ENCODE measurements at regions not wholly inside any gene's neighbourhood (a gene's known extent, or its start where the extent isn't known, plus 50 kb on each side); places are given as distances from the start of the nearest gene placed in this dataset.

DNA sequence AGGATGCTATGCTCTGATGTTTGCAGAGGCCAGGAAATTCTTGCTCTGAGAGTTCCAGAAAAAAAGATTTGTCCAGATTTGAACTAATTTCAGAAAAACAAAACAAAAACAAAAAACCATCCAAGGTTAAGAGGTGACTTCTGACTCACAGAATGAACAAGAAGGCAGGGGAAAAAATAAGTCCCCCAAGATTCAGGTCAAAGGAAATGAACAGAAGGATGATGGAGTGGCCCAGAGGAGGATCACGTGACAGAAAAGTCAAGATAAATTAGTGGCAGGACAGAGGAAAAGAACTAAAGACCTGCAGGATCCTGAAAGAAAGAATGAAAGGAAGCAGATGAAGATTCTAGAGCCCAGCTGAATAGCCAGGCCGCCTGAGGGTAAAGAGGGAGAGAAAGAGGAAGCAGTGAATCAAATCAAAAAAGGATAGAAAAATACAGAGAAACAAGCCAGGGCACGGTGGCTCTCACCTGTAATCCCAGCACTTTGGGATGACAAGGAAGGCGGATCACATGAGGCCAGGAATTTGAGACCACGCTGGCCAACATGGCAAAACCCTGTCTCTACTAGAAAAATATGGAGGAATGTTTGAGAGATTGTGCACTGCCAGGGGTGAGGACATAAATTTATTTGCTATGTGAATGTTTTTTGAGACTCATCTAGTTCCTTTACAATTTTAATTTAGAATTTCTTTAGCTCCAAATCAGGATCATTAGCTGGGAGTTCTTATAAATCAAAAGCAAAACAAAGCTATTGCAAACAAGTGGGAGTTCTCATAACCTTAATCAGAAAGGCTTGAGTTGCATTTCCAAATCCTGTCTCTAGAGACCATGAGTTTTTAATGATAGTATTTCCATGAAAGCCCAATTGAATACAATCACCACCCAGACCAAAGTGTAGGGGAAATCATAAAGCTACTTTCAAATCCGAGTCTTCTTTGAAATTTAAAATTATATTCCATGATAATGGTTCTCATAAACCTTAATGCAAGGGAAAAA is 217.1 kb upstream of the PLEKHG7 start:
- H3K36me3 Mint-ChIP-seq (ENCODE audit: low read depth), result no peaks in the 10 kb centered on the region
- H3K4me3 Mint-ChIP-seq, result no peak overlapping the region
- H3K27me3 Mint-ChIP-seq (ENCODE audit: low read depth), result no peaks in the 10 kb centered on the region
- peaks cover 25% of the 10 kb centered on the region for H3K4me1 Mint-ChIP-seq (ENCODE audit: low read depth)
- CTCF ChIA-PET, result interaction anchor here (0.5 to 2.2 kb wide), 5 partner anchors 9 to 202 kb away, joined by 3 to 7 read pairs (median 3); no protein-coding TSS in a partner anchor
- no peak for DNase-seq
- intact Hi-C loops (cut with micrococcal nuclease), result loop anchor here (1.0 kb wide), 1 partner anchor 15 kb away; no protein-coding TSS in a partner anchor
- H3K27ac Mint-ChIP-seq, result peak overlapping the region; percentile 32
- H3K9me3 Mint-ChIP-seq, result no peaks in the 10 kb centered on the region

DNA sequence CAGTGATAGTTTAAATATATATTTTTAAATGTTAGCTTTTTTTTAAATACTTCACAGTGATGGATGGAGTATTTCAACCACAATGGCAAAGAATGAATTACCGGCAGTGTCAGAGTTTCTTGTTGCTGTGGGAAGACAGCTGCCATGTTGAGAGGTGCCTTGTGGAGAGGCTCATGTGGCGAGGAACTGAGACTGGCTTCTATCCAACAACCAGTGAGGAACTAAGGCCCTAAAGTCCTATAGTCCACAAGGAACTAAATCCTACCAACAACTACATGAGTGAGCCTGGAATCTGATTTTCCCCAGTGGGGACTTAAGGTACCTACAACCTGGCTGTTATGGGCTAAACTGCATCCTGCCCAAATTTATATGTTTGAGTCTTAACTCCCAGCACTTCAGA is 220.2 kb upstream of the PLEKHG7 start:
- CTCF ChIA-PET, result no interaction called here
- H3K36me3 Mint-ChIP-seq (ENCODE audit: low read depth), result no peaks in the 10 kb centered on the region
- no peaks in the 10 kb centered on the region for H3K9me3 Mint-ChIP-seq
- H3K27ac Mint-ChIP-seq, result no peak overlapping the region
- DNase-seq, result no peak
- H3K27me3 Mint-ChIP-seq (ENCODE audit: low read depth), result no peaks in the 10 kb centered on the region
- no peak overlapping the region for H3K4me3 Mint-ChIP-seq
- peaks cover 24% of the 10 kb centered on the region for H3K4me1 Mint-ChIP-seq (ENCODE audit: low read depth)
- intact Hi-C loops (cut with micrococcal nuclease), result no loop called here

DNA sequence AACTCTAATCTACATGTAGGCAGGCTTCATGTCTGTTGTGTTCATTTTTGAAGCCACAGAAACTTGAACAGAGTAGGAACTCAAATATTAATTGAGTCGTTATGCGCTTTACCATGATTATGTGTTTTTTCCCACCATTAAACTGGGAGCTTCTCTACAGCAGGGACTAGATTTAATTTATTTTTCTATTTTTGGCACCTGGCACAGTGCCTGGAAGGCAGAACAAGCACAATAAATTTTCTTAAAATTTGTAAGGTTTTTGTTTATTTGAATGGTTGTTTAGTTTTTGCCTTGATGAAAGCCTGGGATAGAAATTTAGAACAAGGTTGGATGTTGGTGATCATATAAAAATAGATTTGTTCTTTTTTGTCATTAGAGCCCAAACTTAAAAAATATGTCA is 221.7 kb upstream of the PLEKHG7 start:
- H3K9me3 Mint-ChIP-seq, result no peaks in the 10 kb centered on the region
- intact Hi-C loops (cut with micrococcal nuclease), result no loop called here
- peaks cover 17% of the 10 kb centered on the region for H3K4me1 Mint-ChIP-seq (ENCODE audit: low read depth)
- no peak for DNase-seq
- CTCF ChIA-PET, result no interaction called here
- no peaks in the 10 kb centered on the region for H3K27me3 Mint-ChIP-seq (ENCODE audit: low read depth)
- H3K27ac Mint-ChIP-seq, result no peak overlapping the region
- H3K4me3 Mint-ChIP-seq, result no peak overlapping the region
- H3K36me3 Mint-ChIP-seq (ENCODE audit: low read depth), result peaks cover 4% of the 10 kb centered on the region

DNA sequence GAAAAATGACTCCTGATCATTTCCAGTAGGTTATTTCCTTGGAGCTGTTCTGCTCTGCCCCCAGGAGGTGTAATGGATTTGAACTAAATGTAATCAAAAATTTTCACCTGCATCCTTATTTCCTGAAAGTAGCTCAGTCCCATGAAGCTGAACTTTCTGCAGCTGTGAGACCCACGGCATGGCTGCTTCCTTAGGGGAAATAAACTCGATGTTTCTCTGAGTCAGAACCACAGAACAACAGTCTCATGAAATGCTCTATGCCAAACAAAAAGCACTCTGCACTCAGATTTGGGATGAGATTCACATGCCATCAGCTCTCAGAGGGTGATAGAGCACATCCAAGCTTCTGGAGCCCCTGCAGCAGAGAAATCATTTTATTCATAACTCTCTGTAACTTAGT is 224.1 kb upstream of the PLEKHG7 start:
- no peak for DNase-seq
- Mint-ChIP-seq H3K9me3 (no peaks in the 10 kb centered on the region), H3K27ac (no peak overlapping the region), H3K36me3 (ENCODE audit: low read depth) (peaks cover 4% of the 10 kb centered on the region), H3K4me3 (no peak overlapping the region), H3K27me3 (ENCODE audit: low read depth) (no peaks in the 10 kb centered on the region), H3K4me1 (ENCODE audit: low read depth) (peaks cover 7% of the 10 kb centered on the region)
- intact Hi-C loops (cut with micrococcal nuclease), result no loop called here
- CTCF ChIA-PET, result interaction anchor here (0.7 kb wide), 1 partner anchor 169 kb away, joined by 4 read pairs; no protein-coding TSS in a partner anchor

DNA sequence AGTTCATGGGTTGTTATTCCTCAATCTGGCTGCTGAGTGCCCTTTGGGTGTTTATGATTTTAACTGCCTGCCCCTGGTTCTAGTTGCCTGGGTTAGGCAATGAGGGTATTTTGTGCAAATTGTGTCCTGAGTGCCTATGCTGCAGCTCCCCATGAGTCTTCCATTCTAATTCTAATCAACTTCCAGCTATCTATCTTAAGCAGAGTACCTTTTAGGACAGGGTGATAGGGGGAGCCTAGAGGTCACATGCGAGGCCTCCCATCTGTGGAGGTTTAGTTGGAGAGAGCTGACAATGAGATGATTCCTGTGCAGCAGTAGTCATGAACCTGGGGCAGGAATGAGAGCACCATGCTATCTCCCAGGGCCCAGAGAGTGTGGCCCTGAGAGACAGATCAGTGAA is 225.9 kb upstream of the PLEKHG7 start:
- H3K4me3 Mint-ChIP-seq, result no peak overlapping the region
- peaks cover 4% of the 10 kb centered on the region for H3K36me3 Mint-ChIP-seq (ENCODE audit: low read depth)
- no peak overlapping the region for H3K27ac Mint-ChIP-seq

DNA sequence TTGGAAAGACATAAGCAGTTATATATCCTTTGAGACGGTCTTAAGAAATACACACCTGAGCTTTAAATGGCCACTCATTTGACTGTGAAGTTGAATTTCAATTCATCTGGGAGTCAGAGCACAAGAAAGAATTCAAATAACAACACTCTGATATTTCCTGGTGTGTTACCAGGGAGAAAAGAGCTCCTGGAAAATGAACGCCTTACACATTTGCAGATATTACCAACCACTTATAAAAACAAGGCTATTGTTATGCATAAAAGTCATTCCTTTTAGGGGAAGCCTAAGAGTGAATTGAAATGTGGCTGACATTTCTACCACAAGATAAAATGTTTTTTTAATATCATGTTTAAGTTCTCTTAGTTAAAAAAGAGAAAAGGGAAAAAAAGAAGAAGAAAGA is 229.2 kb upstream of the PLEKHG7 start:
- intact Hi-C loops (cut with micrococcal nuclease), result loop anchor here (5.0 kb wide), 3 partner anchors 256 to 596 kb away; no protein-coding TSS in a partner anchor
- no peak overlapping the region for H3K27ac Mint-ChIP-seq
- H3K9me3 Mint-ChIP-seq, result no peaks in the 10 kb centered on the region
- H3K27me3 Mint-ChIP-seq (ENCODE audit: low read depth), result no peaks in the 10 kb centered on the region
- peaks cover 28% of the 10 kb centered on the region for H3K4me1 Mint-ChIP-seq (ENCODE audit: low read depth)
- H3K36me3 Mint-ChIP-seq (ENCODE audit: low read depth), result peaks cover 4% of the 10 kb centered on the region
- CTCF ChIA-PET, result interaction anchor here (1.2 kb wide), 1 partner anchor 28 kb away, joined by 4 read pairs; no protein-coding TSS in a partner anchor
- H3K4me3 Mint-ChIP-seq, result no peak overlapping the region
- no peak for DNase-seq

More for the DNA sequence above, 225.9 kb upstream of the PLEKHG7 start:
- H3K4me1 Mint-ChIP-seq (ENCODE audit: low read depth), result peaks cover 9% of the 10 kb centered on the region
- intact Hi-C loops (cut with micrococcal nuclease), result no loop called here
- H3K9me3 Mint-ChIP-seq, result no peaks in the 10 kb centered on the region
- DNase-seq, result no peak
- CTCF ChIA-PET, result interaction anchor here (0.7 to 1.8 kb wide), 3 partner anchors 11 to 266 kb away, joined by 3 to 5 read pairs (median 4); no protein-coding TSS in a partner anchor
- no peaks in the 10 kb centered on the region for H3K27me3 Mint-ChIP-seq (ENCODE audit: low read depth)

DNA sequence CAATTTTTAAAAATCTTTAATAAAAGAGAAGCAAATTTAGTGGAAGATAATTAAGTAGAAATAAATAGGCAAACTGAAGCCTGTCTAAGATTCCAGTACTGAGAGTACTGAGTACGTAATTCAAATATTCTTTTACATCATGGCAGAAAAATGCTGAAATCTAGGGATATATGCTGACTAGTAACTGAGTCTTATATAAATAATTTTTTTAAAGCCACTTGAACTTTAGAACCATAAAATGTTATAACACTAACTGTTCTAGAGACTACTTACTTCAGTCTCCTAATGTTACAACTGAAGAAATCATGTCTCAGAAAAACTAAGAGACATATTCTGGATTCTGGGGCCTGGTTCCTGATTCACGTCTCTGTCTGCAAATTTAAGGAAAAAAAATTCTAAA is 230.6 kb upstream of the PLEKHG7 start:
- H3K27me3 Mint-ChIP-seq (ENCODE audit: low read depth), result no peaks in the 10 kb centered on the region
- H3K9me3 Mint-ChIP-seq, result no peaks in the 10 kb centered on the region
- CTCF ChIA-PET, result no interaction called here
- no peak for DNase-seq
- intact Hi-C loops (cut with micrococcal nuclease), result loop anchor here (5.0 kb wide), 3 partner anchors 255 to 595 kb away; no protein-coding TSS in a partner anchor
- peaks cover 40% of the 10 kb centered on the region for H3K4me1 Mint-ChIP-seq (ENCODE audit: low read depth)
- no peak overlapping the region for H3K4me3 Mint-ChIP-seq
- no peak overlapping the region for H3K27ac Mint-ChIP-seq
- H3K36me3 Mint-ChIP-seq (ENCODE audit: low read depth), result peaks cover 4% of the 10 kb centered on the region

DNA sequence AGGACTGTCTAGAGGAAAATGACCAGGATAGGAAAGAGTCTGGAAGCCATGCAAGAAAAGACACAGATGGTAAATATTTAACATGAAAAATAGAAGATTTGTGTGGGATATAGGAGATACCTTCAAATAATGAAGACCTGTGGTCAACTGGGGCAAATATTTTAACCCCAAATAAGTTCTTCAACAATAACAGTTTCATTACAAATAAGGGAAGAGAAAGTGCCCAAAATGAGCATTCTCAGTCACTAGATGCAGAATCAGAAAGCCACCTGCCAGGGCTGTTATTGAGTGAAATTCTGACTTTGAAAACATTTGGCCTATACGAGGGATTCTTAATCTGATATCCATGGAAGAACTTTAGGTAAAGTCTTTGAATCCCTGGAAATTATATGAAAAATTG is 231.2 kb upstream of the PLEKHG7 start:
- H3K27me3 Mint-ChIP-seq (ENCODE audit: low read depth), result no peaks in the 10 kb centered on the region
- H3K36me3 Mint-ChIP-seq (ENCODE audit: low read depth), result peaks cover under 1% of the 10 kb centered on the region
- no peaks in the 10 kb centered on the region for H3K9me3 Mint-ChIP-seq
- peak overlapping the region; percentile 63 for H3K27ac Mint-ChIP-seq
- intact Hi-C loops (cut with micrococcal nuclease), result loop anchor here (2.0 to 5.0 kb wide), 5 partner anchors 39 to 594 kb away; no protein-coding TSS in a partner anchor
- no peak for DNase-seq
- H3K4me1 Mint-ChIP-seq (ENCODE audit: low read depth), result peaks cover 47% of the 10 kb centered on the region
- CTCF ChIA-PET, result no interaction called here
- H3K4me3 Mint-ChIP-seq, result no peak overlapping the region

DNA sequence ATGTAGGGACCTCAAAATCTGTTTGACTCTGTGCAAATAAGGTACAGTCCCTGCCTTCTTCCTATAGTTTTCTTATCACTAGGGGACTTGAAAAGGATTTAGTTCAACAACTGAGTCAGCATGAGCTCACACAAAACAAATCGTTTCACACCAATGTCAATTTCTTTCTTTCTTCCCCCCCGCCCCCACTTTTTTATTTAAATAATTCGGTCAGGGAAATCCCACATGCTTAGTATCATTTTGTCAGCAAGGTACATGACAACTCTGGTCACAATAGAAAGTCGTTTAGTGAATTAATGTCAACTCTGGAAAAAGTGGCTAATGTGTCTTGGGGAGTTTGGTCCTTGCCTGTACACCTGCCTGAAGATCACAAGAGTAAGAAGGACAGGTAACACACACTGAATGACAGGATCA is 232.2 kb upstream of the PLEKHG7 start:
- CTCF ChIA-PET, result no interaction called here
- Mint-ChIP-seq H3K27me3 (ENCODE audit: low read depth) (no peaks in the 10 kb centered on the region), H3K27ac (peak overlapping the region; percentile 89), H3K4me3 (no peak overlapping the region), H3K4me1 (ENCODE audit: low read depth) (peaks cover 49% of the 10 kb centered on the region), H3K9me3 (no peaks in the 10 kb centered on the region), H3K36me3 (ENCODE audit: low read depth) (no peaks in the 10 kb centered on the region)
- intact Hi-C loops (cut with micrococcal nuclease), result loop anchor here (1.0 to 5.0 kb wide), 17 partner anchors 15 to 691 kb away; no protein-coding TSS in a partner anchor
- DNase-seq, result peak; percentile 78

DNA sequence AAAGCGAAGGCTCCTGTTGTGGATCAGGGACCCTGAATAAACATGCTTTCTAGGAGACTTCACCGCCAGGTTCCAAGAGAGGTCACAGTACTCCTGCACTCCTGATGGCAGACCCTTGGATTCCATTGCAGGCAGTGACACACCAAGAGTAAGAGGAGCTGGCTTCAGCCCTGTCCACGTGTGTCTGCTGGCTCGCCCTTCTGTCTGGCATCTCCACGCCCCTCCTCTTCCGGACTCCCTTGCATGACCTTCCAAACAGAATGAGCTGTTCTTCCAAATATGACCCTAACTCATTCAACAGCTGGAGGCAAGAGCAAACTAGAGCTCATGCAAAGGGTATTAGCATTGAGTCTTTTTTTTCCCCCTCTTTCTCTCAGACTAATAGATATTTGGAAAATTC is 233.0 kb upstream of the PLEKHG7 start:
- no peak for DNase-seq
- intact Hi-C loops (cut with micrococcal nuclease), result loop anchor here (1.0 to 5.0 kb wide), 17 partner anchors 15 to 691 kb away; no protein-coding TSS in a partner anchor
- Mint-ChIP-seq H3K4me3 (no peak overlapping the region), H3K9me3 (no peaks in the 10 kb centered on the region), H3K27me3 (ENCODE audit: low read depth) (no peaks in the 10 kb centered on the region), H3K27ac (peak overlapping the region; percentile 89), H3K4me1 (ENCODE audit: low read depth) (peaks cover 49% of the 10 kb centered on the region), H3K36me3 (ENCODE audit: low read depth) (no peaks in the 10 kb centered on the region)
- CTCF ChIA-PET, result interaction anchor here (1.0 kb wide), 1 partner anchor 33 kb away, joined by 4 read pairs; no protein-coding TSS in a partner anchor

DNA sequence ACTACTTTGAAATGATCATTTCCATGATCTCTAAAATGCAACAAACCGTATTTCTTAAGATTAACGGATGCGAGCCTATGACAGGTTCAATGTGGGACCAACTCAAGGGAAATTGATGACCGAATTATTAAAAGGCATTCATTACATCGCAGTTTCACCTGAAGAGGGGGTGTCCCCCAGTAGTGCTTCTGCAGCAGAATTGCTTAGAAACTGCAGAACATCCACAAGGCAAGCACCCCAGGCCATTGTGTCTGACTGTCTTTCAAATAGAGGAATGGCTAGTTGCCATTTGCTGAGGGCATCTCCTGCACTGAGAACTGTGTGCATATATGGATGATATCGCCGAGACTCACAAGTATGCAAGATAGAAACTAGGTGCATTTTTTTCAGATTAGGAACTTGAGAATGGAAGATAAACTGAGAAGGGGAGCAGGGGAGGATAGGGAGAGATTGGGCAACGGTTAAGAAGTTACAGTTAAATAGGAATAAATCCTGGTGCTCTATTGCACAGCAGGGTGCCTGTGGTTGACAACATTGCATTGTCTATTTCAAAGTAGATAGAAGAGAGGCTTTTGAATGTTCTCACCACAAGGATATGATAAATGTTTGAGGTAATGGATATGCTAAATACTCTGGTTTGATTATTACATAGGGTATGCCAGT is 234.3 kb upstream of the PLEKHG7 start:
- H3K36me3 Mint-ChIP-seq (ENCODE audit: low read depth), result no peaks in the 10 kb centered on the region
- CTCF ChIA-PET, result interaction anchor here (0.6 kb wide), 2 partner anchors 26 to 191 kb away, joined by 3 read pairs; no protein-coding TSS in a partner anchor
- H3K9me3 Mint-ChIP-seq, result no peaks in the 10 kb centered on the region
- intact Hi-C loops (cut with micrococcal nuclease), result no loop called here
- no peak overlapping the region for H3K4me3 Mint-ChIP-seq
- peaks cover 53% of the 10 kb centered on the region for H3K4me1 Mint-ChIP-seq (ENCODE audit: low read depth)
- peak overlapping the region; percentile 33 for H3K27ac Mint-ChIP-seq
- no peak for DNase-seq
- H3K27me3 Mint-ChIP-seq (ENCODE audit: low read depth), result no peaks in the 10 kb centered on the region

DNA sequence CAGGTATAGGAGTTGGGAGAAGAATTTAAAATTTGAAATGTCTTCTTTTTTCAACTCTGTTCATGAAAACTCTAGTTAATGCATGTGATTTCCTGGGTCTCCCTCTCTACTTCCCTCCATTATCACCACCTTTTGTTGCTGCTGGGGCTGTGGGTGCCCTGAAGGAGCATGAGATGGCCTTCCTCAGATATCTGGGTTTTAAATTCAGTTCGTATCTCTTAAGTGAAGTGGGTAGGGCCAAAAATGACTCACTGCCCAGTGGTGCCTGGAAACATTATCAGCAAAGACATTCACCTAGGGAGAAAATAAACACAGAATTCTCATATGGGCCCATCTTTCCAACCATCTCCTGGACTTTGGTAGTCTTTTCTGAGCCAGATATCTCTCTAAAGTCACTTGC is 234.9 kb upstream of the PLEKHG7 start:
- H3K4me1 Mint-ChIP-seq (ENCODE audit: low read depth), result peaks cover 54% of the 10 kb centered on the region
- H3K36me3 Mint-ChIP-seq (ENCODE audit: low read depth), result no peaks in the 10 kb centered on the region
- intact Hi-C loops (cut with micrococcal nuclease), result no loop called here
- H3K4me3 Mint-ChIP-seq, result no peak overlapping the region
- CTCF ChIA-PET, result no interaction called here
- H3K27me3 Mint-ChIP-seq (ENCODE audit: low read depth), result no peaks in the 10 kb centered on the region
- no peak overlapping the region for H3K27ac Mint-ChIP-seq
- DNase-seq, result no peak
- H3K9me3 Mint-ChIP-seq, result no peaks in the 10 kb centered on the region

Measured in activated naive CD4-positive, alpha-beta T cell treated with anti-CD3 and anti-CD28 coated beads for 36 hours (primary cell).